ENCODE measurements at regions not wholly inside any gene's neighbourhood (a gene's known extent, or its start where the extent isn't known, plus 50 kb on each side); places are given as distances from the start of the nearest gene placed in this dataset.

GRCh38 chr2:41836948-41837347 is 210.9 kb upstream of the PKDCC start:
- peak; percentile 48 for DNase-seq (ENCODE audit: low read depth)

GRCh38 chr2:41837610-41838009 is 210.2 kb upstream of the PKDCC start:
- DNase-seq (ENCODE audit: low read depth) = no peak

GRCh38 chr2:41840702-41841551 is 206.9 kb upstream of the PKDCC start:
- DNase-seq (ENCODE audit: low read depth) = peak; percentile 96

- DNase-seq (ENCODE audit: low read depth) = no peak
Measured at GRCh38 chr2:41846962-41847361, 200.9 kb upstream of the PKDCC start.

GRCh38 chr2:41847744-41848441 is 199.9 kb upstream of the PKDCC start:
- no peak for DNase-seq (ENCODE audit: low read depth)

GRCh38 chr2:41851554-41851953 is 196.3 kb upstream of the PKDCC start:
- no peak for DNase-seq (ENCODE audit: low read depth)

- DNase-seq (ENCODE audit: low read depth) = peak; percentile 59
Measured at GRCh38 chr2:41853427-41854191, 194.2 kb upstream of the PKDCC start.

- no peak for DNase-seq (ENCODE audit: low read depth)
Measured at GRCh38 chr2:41854227-41854626, 193.6 kb upstream of the PKDCC start.

- no peak for DNase-seq (ENCODE audit: low read depth)
Measured at GRCh38 chr2:41856946-41857345, 190.9 kb upstream of the PKDCC start.

GRCh38 chr2:41859615-41860514 is 188.0 kb upstream of the PKDCC start:
- peak; percentile 82 for DNase-seq (ENCODE audit: low read depth)

GRCh38 chr2:41863062-41863461 is 184.8 kb upstream of the PKDCC start:
- no peak for DNase-seq (ENCODE audit: low read depth)

GRCh38 chr2:41865263-41865662 is 182.6 kb upstream of the PKDCC start:
- no peak for DNase-seq (ENCODE audit: low read depth)

- no peak for DNase-seq (ENCODE audit: low read depth)
Measured at GRCh38 chr2:41867553-41867952, 180.3 kb upstream of the PKDCC start.

GRCh38 chr2:41869542-41870264 is 178.1 kb upstream of the PKDCC start:
- DNase-seq (ENCODE audit: low read depth) = peak; percentile 53

- no peak for DNase-seq (ENCODE audit: low read depth)
Measured at GRCh38 chr2:41870265-41870585, 177.6 kb upstream of the PKDCC start.

GRCh38 chr2:41871080-41871479 is 176.7 kb upstream of the PKDCC start:
- DNase-seq (ENCODE audit: low read depth) = no peak

GRCh38 chr2:41872646-41873045 is 175.2 kb upstream of the PKDCC start:
- DNase-seq (ENCODE audit: low read depth) = peak; percentile 75

GRCh38 chr2:41873102-41874031 is 174.5 kb upstream of the PKDCC start:
- DNase-seq (ENCODE audit: low read depth) = peak; percentile 37

GRCh38 chr2:41877114-41877678 is 170.6 kb upstream of the PKDCC start:
- DNase-seq (ENCODE audit: low read depth) = no peak
